GM12801 (cell line): ENCODE measurements at regions not wholly inside any gene's neighbourhood (a gene's known extent, or its start where the extent isn't known, plus 50 kb on each side); places are given as distances from the start of the nearest gene placed in this dataset.

ENCODE experiments used
- TF ChIP-seq, protein P1 (sequence below): IDR thresholded peaks from one replicate; pipeline ENCODE4 v1.5.1; 2011; ENCODE audit warnings: control low read depth; ENCODE audit not compliant: insufficient read length; ENCODE audit errors: extremely low read depth

- TF ChIP-seq, protein P1, sequence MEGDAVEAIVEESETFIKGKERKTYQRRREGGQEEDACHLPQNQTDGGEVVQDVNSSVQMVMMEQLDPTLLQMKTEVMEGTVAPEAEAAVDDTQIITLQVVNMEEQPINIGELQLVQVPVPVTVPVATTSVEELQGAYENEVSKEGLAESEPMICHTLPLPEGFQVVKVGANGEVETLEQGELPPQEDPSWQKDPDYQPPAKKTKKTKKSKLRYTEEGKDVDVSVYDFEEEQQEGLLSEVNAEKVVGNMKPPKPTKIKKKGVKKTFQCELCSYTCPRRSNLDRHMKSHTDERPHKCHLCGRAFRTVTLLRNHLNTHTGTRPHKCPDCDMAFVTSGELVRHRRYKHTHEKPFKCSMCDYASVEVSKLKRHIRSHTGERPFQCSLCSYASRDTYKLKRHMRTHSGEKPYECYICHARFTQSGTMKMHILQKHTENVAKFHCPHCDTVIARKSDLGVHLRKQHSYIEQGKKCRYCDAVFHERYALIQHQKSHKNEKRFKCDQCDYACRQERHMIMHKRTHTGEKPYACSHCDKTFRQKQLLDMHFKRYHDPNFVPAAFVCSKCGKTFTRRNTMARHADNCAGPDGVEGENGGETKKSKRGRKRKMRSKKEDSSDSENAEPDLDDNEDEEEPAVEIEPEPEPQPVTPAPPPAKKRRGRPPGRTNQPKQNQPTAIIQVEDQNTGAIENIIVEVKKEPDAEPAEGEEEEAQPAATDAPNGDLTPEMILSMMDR: no peak
These were observed 591.6 kb downstream of the PTPRU start for GRCh38 chr1:29827801-29828525.

DNA sequence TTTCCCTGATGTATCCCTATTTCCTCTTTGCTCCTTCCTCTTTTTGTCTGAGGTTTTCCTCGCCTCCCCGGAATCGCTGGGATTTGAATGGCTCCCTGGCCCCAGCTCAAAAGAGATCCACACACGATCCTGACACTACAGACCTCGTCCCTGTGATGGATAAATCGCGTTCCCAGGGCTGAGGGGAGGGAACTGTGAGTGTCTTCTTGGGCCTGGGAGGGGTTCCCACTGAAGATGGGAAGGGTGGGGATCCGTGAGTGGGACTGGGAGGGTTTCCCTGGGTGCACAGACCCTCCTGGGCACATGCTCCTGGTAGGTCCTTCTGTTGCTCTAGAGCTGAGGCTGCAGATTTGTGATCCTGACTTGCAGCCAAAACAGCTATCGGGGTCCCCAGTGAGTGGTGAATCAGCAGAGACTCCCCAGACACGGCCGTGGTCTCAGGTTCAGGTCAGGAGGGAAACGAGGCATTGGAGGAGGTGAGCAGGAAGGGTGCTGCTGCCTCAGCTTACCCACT lies 591.0 kb downstream of the PTPRU start:
- TF ChIP-seq, protein P1: no peak

GRCh38 chr1:29826646-29827045 lies 590.3 kb downstream of the PTPRU start:
- TF ChIP-seq, protein P1: no peak

DNA sequence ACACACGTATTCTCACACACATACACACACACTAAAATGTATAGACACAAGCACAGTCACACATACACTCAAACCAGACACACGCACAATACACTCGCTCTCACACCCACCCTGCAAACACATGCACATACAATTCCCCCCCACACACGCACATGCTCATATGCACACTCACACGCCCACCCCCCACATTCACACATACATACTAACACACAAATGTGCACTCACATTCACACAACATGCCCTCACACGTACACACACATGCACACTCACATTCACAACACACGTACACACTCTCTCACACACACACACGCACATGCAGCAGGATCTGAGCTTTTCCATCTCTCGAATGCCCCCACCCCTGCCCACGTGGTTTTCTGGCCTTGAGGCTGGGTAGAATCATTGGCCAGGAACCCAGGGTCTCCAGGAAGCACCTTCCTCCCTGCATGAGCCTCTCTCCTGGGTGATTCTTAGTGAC lies 589.7 kb downstream of the PTPRU start:
- TF ChIP-seq, protein P1: no peak

DNA sequence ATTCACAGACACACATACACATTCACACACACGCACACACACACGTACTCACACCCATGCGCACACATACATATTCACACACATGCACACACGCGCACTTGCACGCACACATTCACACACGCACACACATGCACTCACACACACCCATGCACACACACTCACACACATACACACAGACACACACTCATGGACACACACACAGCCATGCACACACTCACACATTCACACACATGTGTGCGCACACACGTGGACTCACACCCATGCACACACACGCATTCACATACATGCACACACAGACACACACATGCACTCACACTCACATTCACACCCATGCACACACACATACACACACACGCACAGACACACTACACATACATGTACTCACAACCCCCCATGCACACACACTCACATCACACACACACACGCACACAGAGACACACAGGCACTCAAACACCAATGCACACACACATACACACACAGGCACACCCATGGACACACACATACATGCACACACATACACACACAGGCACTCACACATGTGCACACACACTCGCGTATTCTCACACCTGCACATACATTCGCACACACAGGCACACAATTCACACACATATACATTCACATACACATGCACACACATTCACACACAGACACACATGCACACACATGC lies 589.1 kb downstream of the PTPRU start:
- TF ChIP-seq, protein P1: no peak

DNA sequence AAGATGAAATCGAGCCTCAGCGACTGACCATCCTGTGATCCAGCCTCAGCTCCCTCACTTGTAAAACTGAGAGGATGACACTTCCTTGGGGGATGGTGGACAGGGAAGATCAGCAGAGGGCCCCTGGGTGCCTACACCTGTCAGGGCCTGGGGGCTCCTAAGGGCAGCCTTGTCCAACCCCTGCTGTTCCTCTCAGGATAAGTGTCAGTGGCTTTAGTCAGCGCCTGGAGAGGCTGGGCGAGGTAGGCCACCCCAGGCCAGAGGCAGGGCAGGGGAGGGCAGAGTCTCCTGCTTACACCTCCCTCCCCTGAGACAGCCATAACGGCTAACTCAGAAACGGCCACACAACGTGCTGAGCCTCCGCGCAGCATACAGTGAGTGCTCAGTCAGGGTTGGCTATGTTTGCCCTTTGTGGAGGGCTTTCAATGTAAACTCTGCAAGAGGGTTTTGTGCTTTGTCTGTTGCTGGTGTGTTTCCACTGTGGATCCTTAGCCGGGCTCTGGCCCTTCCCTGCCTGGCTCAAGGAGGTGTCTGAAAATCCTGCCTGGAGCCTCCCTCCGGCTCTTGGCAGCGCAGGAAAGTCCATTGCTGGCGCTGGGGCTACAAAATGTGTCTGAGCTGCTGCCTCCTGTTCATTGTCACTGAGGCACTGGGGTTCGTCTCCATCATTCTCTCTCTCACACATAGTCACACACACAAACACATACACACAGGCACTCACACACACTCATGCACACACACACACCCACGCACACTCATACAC lies 588.4 kb downstream of the PTPRU start:
- TF ChIP-seq, protein P1: no peak

DNA sequence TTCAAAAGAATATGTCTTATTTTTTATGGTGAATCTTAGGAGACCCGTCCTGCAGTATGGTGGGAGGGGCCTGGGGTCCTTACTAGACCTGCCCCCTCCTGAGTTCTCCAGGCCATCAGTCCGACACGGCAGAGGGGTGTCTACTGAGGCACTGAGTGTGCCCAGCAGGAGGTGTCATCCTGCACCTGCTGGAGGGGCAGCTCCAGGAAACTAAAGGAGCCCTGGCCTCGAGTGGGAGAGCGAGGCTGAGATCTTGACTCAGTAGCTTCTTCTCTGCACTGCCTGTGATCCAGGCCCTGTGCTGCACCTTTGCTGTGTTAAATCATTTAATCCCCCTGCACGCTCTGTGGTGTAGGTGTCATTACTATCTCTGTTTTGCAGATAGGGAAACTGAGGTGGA lies 587.7 kb downstream of the PTPRU start:
- TF ChIP-seq, protein P1: no peak
